ENCODE measurements at regions not wholly inside any gene's neighbourhood (a gene's known extent, or its start where the extent isn't known, plus 50 kb on each side); places are given as distances from the start of the nearest gene placed in this dataset.

DNA sequence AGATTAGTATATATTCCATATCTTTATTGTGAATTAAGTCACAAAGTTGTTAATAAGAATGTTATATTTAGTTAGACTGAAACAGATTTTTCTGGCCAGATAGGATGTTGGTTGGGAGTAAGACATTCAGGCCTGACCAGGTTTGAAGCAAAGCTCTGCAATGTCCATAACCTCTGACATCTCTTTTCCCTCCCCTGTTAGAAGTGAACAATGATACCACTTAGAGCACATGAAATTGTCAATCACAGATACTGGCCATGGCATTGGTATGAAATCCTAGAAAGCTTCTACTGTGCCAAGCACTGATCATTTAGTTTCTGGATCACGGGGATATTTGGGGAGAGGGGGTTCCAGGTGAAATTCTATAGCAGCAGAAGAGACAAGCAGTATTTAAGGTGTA is 1455.1 kb upstream of the CDH9 start:
- ChIA-PET POLR2A (no interaction called here), CTCF (no interaction called here)
- Mint-ChIP-seq H3K27ac (no peak overlapping the region), H3K9me3 (peaks cover 15% of the 10 kb centered on the region), H3K36me3 (ENCODE audit: low read depth) (no peaks in the 10 kb centered on the region), H3K4me3 (no peak overlapping the region), H3K27me3 (no peaks in the 10 kb centered on the region), H3K4me1 (ENCODE audit: low read depth) (no peaks in the 10 kb centered on the region)
- ATAC-seq: no peak
- intact Hi-C loops (cut with micrococcal nuclease): no loop called here
- no peak for DNase-seq
- TF ChIP-seq, protein P1, sequence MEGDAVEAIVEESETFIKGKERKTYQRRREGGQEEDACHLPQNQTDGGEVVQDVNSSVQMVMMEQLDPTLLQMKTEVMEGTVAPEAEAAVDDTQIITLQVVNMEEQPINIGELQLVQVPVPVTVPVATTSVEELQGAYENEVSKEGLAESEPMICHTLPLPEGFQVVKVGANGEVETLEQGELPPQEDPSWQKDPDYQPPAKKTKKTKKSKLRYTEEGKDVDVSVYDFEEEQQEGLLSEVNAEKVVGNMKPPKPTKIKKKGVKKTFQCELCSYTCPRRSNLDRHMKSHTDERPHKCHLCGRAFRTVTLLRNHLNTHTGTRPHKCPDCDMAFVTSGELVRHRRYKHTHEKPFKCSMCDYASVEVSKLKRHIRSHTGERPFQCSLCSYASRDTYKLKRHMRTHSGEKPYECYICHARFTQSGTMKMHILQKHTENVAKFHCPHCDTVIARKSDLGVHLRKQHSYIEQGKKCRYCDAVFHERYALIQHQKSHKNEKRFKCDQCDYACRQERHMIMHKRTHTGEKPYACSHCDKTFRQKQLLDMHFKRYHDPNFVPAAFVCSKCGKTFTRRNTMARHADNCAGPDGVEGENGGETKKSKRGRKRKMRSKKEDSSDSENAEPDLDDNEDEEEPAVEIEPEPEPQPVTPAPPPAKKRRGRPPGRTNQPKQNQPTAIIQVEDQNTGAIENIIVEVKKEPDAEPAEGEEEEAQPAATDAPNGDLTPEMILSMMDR (IDR thresholded peaks at IDR 0.05): no peak

DNA sequence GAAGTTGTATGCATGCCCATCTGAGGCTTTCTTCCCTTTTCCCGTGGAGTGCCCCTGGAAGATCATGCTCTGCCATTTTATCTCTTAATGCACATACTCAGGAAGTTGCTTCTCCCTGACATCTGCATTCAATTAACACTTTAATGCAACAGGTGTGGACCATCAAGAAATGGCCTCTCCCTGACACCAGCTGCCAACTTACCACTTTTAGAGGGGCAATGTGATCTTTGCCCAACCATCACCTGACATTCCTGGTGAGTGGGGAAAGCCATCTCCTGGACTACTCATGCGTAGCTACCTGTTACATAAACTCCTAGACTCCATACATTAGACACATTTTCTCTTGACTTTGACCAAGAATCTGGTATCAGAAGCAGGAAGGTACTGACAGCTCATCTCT is 1450.4 kb upstream of the CDH9 start:
- H3K4me3 Mint-ChIP-seq: no peak overlapping the region
- ATAC-seq (no peak), DNase-seq (no peak)
- TF ChIP-seq, protein P1 (IDR thresholded peaks at IDR 0.05): no peak
- POLR2A ChIA-PET: no interaction called here
- H3K36me3 Mint-ChIP-seq (ENCODE audit: low read depth): no peaks in the 10 kb centered on the region
- H3K27me3 Mint-ChIP-seq: no peaks in the 10 kb centered on the region
- H3K27ac Mint-ChIP-seq: no peak overlapping the region
- peaks cover 15% of the 10 kb centered on the region for H3K9me3 Mint-ChIP-seq
- intact Hi-C loops (cut with micrococcal nuclease): no loop called here
- CTCF ChIA-PET: no interaction called here
- no peaks in the 10 kb centered on the region for H3K4me1 Mint-ChIP-seq (ENCODE audit: low read depth)

DNA sequence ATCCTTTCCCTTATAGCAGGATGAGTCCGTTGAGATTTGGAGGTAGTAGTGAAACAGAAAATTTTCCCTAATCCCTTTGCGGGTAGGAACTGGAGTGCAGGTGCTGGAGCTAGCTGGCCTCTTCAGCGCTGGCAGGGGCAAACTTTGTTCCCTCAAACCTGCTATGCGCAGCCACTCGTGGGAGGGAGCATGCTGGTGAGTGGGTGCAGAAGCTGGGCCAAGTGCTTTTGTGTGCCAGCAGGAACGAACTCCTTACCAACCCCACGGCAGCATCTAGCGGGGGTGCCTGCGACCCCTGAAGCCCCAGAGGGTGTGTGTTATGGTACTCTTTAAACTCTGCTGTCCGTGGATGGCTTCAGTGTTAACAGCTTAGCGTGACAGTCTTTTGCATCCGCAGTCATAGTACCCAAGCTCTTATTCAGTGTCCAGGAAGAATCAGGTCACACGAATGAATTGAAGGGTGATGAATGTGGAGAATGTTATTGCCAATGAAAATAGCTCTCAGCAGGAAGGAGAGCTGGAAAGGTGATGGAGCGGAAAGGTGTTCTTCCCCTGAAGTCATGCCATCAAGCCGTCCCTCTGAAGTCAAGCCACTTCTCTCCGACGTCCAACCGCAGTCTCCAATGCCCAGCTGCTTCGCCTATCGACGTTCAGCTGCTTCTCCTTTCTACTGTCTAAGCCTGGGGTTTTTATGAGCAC is 1445.1 kb upstream of the CDH9 start:
- no peak overlapping the region for H3K4me3 Mint-ChIP-seq
- DNase-seq (no peak), ATAC-seq (no peak)
- H3K4me1 Mint-ChIP-seq (ENCODE audit: low read depth): no peaks in the 10 kb centered on the region
- CTCF ChIA-PET: no interaction called here
- no peaks in the 10 kb centered on the region for H3K27me3 Mint-ChIP-seq
- POLR2A ChIA-PET: no interaction called here
- H3K27ac Mint-ChIP-seq: no peak overlapping the region
- intact Hi-C loops (cut with micrococcal nuclease): no loop called here
- H3K9me3 Mint-ChIP-seq: peaks cover 1% of the 10 kb centered on the region
- H3K36me3 Mint-ChIP-seq (ENCODE audit: low read depth): no peaks in the 10 kb centered on the region
- TF ChIP-seq, protein P1 (IDR thresholded peaks at IDR 0.05): no peak

DNA sequence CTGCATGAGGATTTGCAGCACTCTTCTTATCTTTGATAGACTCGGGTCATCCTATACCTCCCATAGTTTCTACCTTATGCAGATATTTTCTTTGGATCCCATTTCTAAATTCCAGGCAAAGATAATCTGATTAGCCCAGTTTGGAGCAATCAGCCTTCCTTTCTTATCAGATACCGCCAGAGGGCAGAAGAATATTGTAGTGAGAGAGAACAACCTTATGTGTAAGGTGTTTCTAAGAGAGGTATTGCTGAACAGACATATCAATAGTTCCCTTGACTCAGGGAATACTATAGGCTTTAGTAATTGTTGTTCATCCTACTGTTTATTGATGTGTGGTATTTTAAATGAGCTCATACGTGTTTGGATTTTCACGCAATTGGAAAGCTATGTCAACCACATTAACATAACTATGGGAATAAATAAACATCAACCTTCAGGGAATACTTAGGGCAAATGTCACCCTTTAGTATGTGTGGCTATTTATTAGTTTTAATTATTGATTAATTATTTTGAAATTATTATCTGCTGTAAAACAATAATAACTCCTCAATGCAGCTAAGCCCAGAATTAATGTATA is 1435.2 kb upstream of the CDH9 start:
- TF ChIP-seq, protein P1 (IDR thresholded peaks at IDR 0.05): no peak
- Mint-ChIP-seq H3K9me3 (no peaks in the 10 kb centered on the region), H3K27ac (no peak overlapping the region), H3K4me3 (no peak overlapping the region), H3K4me1 (ENCODE audit: low read depth) (no peaks in the 10 kb centered on the region), H3K27me3 (no peaks in the 10 kb centered on the region), H3K36me3 (ENCODE audit: low read depth) (no peaks in the 10 kb centered on the region)
- intact Hi-C loops (cut with micrococcal nuclease): no loop called here
- ATAC-seq: no peak
- POLR2A ChIA-PET: no interaction called here
- DNase-seq: no peak
- CTCF ChIA-PET: no interaction called here

DNA sequence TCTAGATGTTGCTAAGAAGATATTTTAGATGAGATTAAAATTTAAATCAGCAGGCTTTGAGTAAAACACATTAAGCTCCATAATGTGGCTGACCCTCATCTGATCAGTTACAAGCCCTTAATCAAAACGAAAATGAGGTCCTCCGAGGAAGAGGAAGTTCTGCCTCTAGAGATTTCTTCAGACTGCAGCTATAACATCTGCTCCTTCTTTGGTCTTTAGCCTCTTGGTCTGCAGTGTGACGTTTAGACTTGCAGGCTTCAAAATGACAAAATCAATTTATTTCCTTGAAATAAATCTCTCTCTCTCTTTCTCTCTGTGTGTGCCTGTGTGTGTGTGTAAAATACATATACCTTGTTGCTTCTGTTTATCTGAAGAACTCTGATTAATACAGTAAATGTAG is 1429.8 kb upstream of the CDH9 start:
- DNase-seq (no peak), ATAC-seq (no peak)
- Mint-ChIP-seq H3K27me3 (no peaks in the 10 kb centered on the region), H3K4me3 (no peak overlapping the region), H3K4me1 (ENCODE audit: low read depth) (no peaks in the 10 kb centered on the region), H3K36me3 (ENCODE audit: low read depth) (no peaks in the 10 kb centered on the region), H3K9me3 (peaks cover 5% of the 10 kb centered on the region), H3K27ac (no peak overlapping the region)
- ChIA-PET POLR2A (no interaction called here), CTCF (no interaction called here)
- TF ChIP-seq, protein P1 (IDR thresholded peaks at IDR 0.05): no peak
- intact Hi-C loops (cut with micrococcal nuclease): no loop called here
